K562 (cell line): ENCODE measurements at regions not wholly inside any gene's neighbourhood (a gene's known extent, or its start where the extent isn't known, plus 50 kb on each side); places are given as distances from the start of the nearest gene placed in this dataset.

ENCODE experiments used
- ATAC-seq: fragments of 200-7000 bp; cut with Tn5 transposase; 3 replicates; pipeline ENCODE4 v1.9.1; 2020; ENCODE audit warnings: moderate library complexity
- BruUV-seq: library from RNA; stranded (reverse); fragments of 400-500 nt; replicated peaks from 2 replicates; lab custom pipeline; 2021; lab: Mats Ljungman, UMichigan
- CTCF ChIA-PET: fragments of 300-600 bp; formaldehyde crosslinking; extraction: SDS; loops from one replicate; lab custom pipeline; 2021; ENCODE audit warnings: low intra/inter-chr PET ratio; lab: Yijun Ruan, JAX
- POLR2A ChIA-PET: fragments of 300-600, 350-650 bp; sonication (Branson Sonifier 250); formaldehyde crosslinking; extraction: SDS; loops from one replicate; lab custom pipeline; 2021; ENCODE audit warnings: antibody characterized with exemption, inconsistent platforms; lab: Yijun Ruan, JAX
- DNase-seq, 4 experiments: peaks; one replicate each; pipeline versions ENCODE4 v3.0.0 to v3.0.0-alpha.2; 2011 to 2018; ENCODE audit warnings: low spot score in 3 of 4, mixed read lengths in 3 of 4; ENCODE audit errors: extremely low read depth in 1 of 4
- FAIRE-seq: peaks from 2 replicates; lab custom pipeline; 2011; peaks lifted over from hg19 to GRCh38; lab: Jason Lieb, UNC
- H2AFZ ChIP-seq: 2 replicates; pipeline ENCODE4 v1.6.0; 2011; ENCODE audit warnings: low read depth, low read length, control low read depth, inconsistent platforms
- H3K27ac ChIP-seq: fragments of 200-600 bp; 3 replicates; pipeline ENCODE4 v1.8.0; 2011; ENCODE audit warnings: low read depth, mild to moderate bottlenecking, control low read depth, inconsistent platforms, low read length, moderate library complexity, mixed read lengths; ENCODE audit errors: extremely low read depth
- H3K27me3 ChIP-seq, 2 experiments: fragments of 300-600 bp in 1 of 2; 2 replicates in 1 of 2; 3 replicates in 1 of 2; pipeline versions ENCODE4 v1.6.0 to v1.8.0; 2011; ENCODE audit warnings: inconsistent platforms in 2 of 2, low read length in 2 of 2, mild to moderate bottlenecking in 1 of 2, mixed read lengths in 1 of 2, moderate library complexity in 1 of 2; ENCODE audit not compliant: control insufficient read depth in 2 of 2, insufficient read depth in 2 of 2
- H3K36me3 ChIP-seq: fragments of 300-600 bp; 3 replicates; pipeline ENCODE4 v1.8.0; 2011; ENCODE audit warnings: mild to moderate bottlenecking, low read length, inconsistent platforms; ENCODE audit not compliant: control insufficient read depth, insufficient read depth
- H3K4me1 ChIP-seq, 2 experiments: fragments of 200-600 bp in 1 of 2; replicated peaks in 1 of 2; 2 replicates in 1 of 2; 3 replicates in 1 of 2; pipeline versions ENCODE4 v1.5.1 to v1.8.0; 2011; ENCODE audit warnings: inconsistent platforms in 2 of 2, low read length in 2 of 2, mild to moderate bottlenecking in 1 of 2, mixed read lengths in 1 of 2, moderate library complexity in 1 of 2; ENCODE audit not compliant: control insufficient read depth in 2 of 2, insufficient read depth in 2 of 2
- H3K4me2 ChIP-seq: 2 replicates; pipeline ENCODE4 v1.6.1; 2011; ENCODE audit warnings: low read length, control low read depth, inconsistent platforms, mixed read lengths; ENCODE audit not compliant: insufficient read depth
- H3K4me3 ChIP-seq: fragments of 200-600 bp; sonication (generic), shearing (Covaris generic); 2 replicates; pipeline ENCODE4 v1.5.1; 2016; ENCODE audit warnings: control low read depth, inconsistent platforms
- H3K79me2 ChIP-seq: fragments of 200-600 bp; 3 replicates; pipeline ENCODE4 v1.8.0; 2011; ENCODE audit warnings: low read length, inconsistent platforms; ENCODE audit not compliant: control insufficient read depth, insufficient read depth
- H3K9ac ChIP-seq, 2 experiments: 2 replicates each; pipeline versions ENCODE4 v1.6.0 to v1.6.1; 2011; ENCODE audit warnings: low read depth in 2 of 2, low read length in 2 of 2, control low read depth in 1 of 2, inconsistent platforms in 1 of 2, mild to moderate bottlenecking in 1 of 2, mixed read lengths in 1 of 2; ENCODE audit not compliant: insufficient read depth in 1 of 2
- H3K9me1 ChIP-seq: one replicate; pipeline ENCODE4 v1.6.0; 2011; ENCODE audit warnings: inconsistent platforms, mild to moderate bottlenecking, low read length, moderate library complexity; ENCODE audit not compliant: control insufficient read depth, insufficient read depth
- H3K9me3 ChIP-seq: replicated peaks from 2 replicates; pipeline ENCODE4 v1.5.1; 2011; ENCODE audit warnings: low read depth, low read length, inconsistent platforms; ENCODE audit not compliant: control insufficient read depth, insufficient read depth
- H4K20me1 ChIP-seq: replicated peaks from 2 replicates; pipeline ENCODE4 v1.6.1; 2011; ENCODE audit warnings: low read length, inconsistent platforms, mixed read lengths; ENCODE audit not compliant: control insufficient read depth, insufficient read depth
- DACH1 ChIP-seq: fragments of 450-650 bp; IDR thresholded peaks from 2 replicates; pipeline ENCODE4 v1.6.1; 2018; ENCODE audit not compliant: partially characterized antibody
- HNRNPUL1 ChIP-seq: fragments of 200-400 bp; formaldehyde crosslinking; IDR thresholded peaks from 2 replicates; pipeline ENCODE4 v1.6.1; 2017; ENCODE audit warnings: low read length
- ILK ChIP-seq: fragments of 450-650 bp; IDR thresholded peaks from 2 replicates; pipeline ENCODE4 v1.6.1; 2016; ENCODE audit warnings: missing genetic modification characterization, low read depth, mild to moderate bottlenecking, missing compliant biosample characterization, moderate library complexity, borderline replicate concordance
- NCOA4 ChIP-seq: fragments of 450-650 bp; IDR thresholded peaks from 2 replicates; pipeline ENCODE4 v1.6.1; 2018; ENCODE audit warnings: mild to moderate bottlenecking; ENCODE audit not compliant: partially characterized antibody
- NEUROD1 ChIP-seq: fragments of 150-350 bp; IDR thresholded peaks from 2 replicates; pipeline ENCODE4 v1.6.1; 2014; ENCODE audit warnings: borderline replicate concordance, low read length, low read depth; ENCODE audit not compliant: partially characterized antibody
- RAD21 ChIP-seq, 2 experiments: fragments of 250-450 bp in 1 of 2; fragments of 450-650 bp in 1 of 2; sonication (Bioruptor Pico) in 1 of 2; formaldehyde crosslinking in 1 of 2; IDR thresholded peaks in 1 of 2; conservative IDR thresholded peaks in 1 of 2; 2 replicates each; pipeline versions ENCODE4 v1.4.0 to v1.8.0; 2020 to 2022; ENCODE audit warnings: mild to moderate bottlenecking in 2 of 2, moderate library complexity in 1 of 2
- RBM39 ChIP-seq: fragments of 200-400 bp; formaldehyde crosslinking; optimal IDR thresholded peaks from 2 replicates; pipeline ENCODE3; 2018; ENCODE audit warnings: low read depth, low read length
- SETDB1 ChIP-seq: IDR thresholded peaks from one replicate; pipeline ENCODE4 v1.6.1; 2012; ENCODE audit warnings: low read length, control low read depth, inconsistent platforms
- SIX5 ChIP-seq, 2 experiments: IDR thresholded peaks; 2 replicates each; pipeline ENCODE4 v1.6.1; 2011; ENCODE audit warnings: low read length in 2 of 2, borderline replicate concordance in 1 of 2, low read depth in 1 of 2, mild to moderate bottlenecking in 1 of 2, moderate library complexity in 1 of 2; ENCODE audit not compliant: insufficient read depth in 1 of 2
- WHSC1 ChIP-seq: IDR thresholded peaks from one replicate; pipeline ENCODE4 v1.6.1; 2012; ENCODE audit warnings: low read length, control low read depth, inconsistent platforms
- ZBTB17 ChIP-seq: fragments of 450-650 bp; formaldehyde crosslinking; IDR thresholded peaks from 2 replicates; pipeline ENCODE4 v1.4.0; 2020; ENCODE audit warnings: mild to moderate bottlenecking
- ZFP91 ChIP-seq: sonication (generic); formaldehyde crosslinking; IDR thresholded peaks from 2 replicates; pipeline ENCODE4 v1.8.0; 2022; ENCODE audit warnings: mild to moderate bottlenecking, missing genetic modification reagents
- ZFPM2 ChIP-seq: fragments of 250-450 bp; sonication (Bioruptor Pico); IDR thresholded peaks from 2 replicates; pipeline ENCODE4 v1.5.1; 2022; ENCODE audit warnings: mild to moderate bottlenecking
- ZKSCAN8 ChIP-seq: fragments of 200-800 bp; sonication (Bioruptor generic); IDR thresholded peaks from 2 replicates; pipeline ENCODE4 v1.6.1; 2016; ENCODE audit warnings: missing genetic modification characterization, missing compliant biosample characterization
- ZNF140 ChIP-seq: fragments of 250-450 bp; sonication (Bioruptor Pico); IDR thresholded peaks from 2 replicates; pipeline ENCODE4 v1.8.0; 2021; ENCODE audit warnings: moderate library complexity, mild to moderate bottlenecking, inconsistent platforms
- WGBS: fragments of 100-300 bp; shearing (Covaris generic); methylation state at CpG from one replicate; pipeline ENCODE4 v1.1.6; 2016; ENCODE audit warnings: low coverage, mixed read lengths; ENCODE audit not compliant: insufficient coverage; ENCODE audit errors: missing lambda C conversion rate; 5-methylcytosine and 5-hydroxymethylcytosine counted together
- in situ Hi-C: fragments of 300-500 bp; cut with MboI; formaldehyde crosslinking; loops from 4 replicates; pipeline ENCODE4 v1.15.0; 2018; ENCODE audit warnings: inconsistent platforms, mixed read lengths
- intact Hi-C: fragments of 100-400 bp; cut with micrococcal nuclease; formaldehyde crosslinking; loops from 2 replicates; pipeline ENCODE4 v1.14.2; 2022
- TF ChIP-seq, protein P1 (sequence below), 2 experiments: fragments of 450-650 bp; IDR thresholded peaks; 2 replicates each; pipeline ENCODE4 v1.6.1; 2016
- TF ChIP-seq, protein P2 (sequence below): fragments of 200-800 bp; sonication (Bioruptor generic); IDR thresholded peaks from 2 replicates; pipeline ENCODE4 v1.6.1; 2017; ENCODE audit warnings: missing genetic modification characterization, missing compliant biosample characterization

- no peak for TF ChIP-seq SIX5 (IDR thresholded peaks at IDR 0.05; ENCODE audit: borderline replicate concordance in 1 of 2, insufficient read depth in 1 of 2, low read depth in 1 of 2, low read length in 2 of 2)
- no peak for TF ChIP-seq DACH1
- TF ChIP-seq, protein P1, sequence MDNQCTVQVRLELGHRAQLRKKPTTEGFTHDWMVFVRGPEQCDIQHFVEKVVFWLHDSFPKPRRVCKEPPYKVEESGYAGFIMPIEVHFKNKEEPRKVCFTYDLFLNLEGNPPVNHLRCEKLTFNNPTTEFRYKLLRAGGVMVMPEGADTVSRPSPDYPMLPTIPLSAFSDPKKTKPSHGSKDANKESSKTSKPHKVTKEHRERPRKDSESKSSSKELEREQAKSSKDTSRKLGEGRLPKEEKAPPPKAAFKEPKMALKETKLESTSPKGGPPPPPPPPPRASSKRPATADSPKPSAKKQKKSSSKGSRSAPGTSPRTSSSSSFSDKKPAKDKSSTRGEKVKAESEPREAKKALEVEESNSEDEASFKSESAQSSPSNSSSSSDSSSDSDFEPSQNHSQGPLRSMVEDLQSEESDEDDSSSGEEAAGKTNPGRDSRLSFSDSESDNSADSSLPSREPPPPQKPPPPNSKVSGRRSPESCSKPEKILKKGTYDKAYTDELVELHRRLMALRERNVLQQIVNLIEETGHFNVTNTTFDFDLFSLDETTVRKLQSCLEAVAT (IDR thresholded peaks at IDR 0.05): no peak
- peak; percentile 59 to 71 for TF ChIP-seq RAD21 (CRISPR knock-in tag; conservative IDR thresholded peaks at IDR 0.05 in 1 of 2, IDR thresholded peaks at IDR 0.05 in 1 of 2)
- TF ChIP-seq RBM39: no peak
Observed at GRCh38 chr3:65170390-65171042, 482.7 kb upstream of the ADAMTS9 start (continued).

GRCh38 chr3:65169961-65170360, 482.2 kb upstream of the ADAMTS9 start:
- Histone ChIP-seq H3K4me2 (no peak overlapping the region), H3K27me3 (no peaks in the 10 kb centered on the region), H4K20me1 (no peaks in the 10 kb centered on the region), H3K9me1 (no peaks in the 10 kb centered on the region), H3K27ac (no peak overlapping the region), H3K9ac (no peak overlapping the region), H3K4me1 (no peaks in the 10 kb centered on the region), H3K79me2 (no peaks in the 10 kb centered on the region), H3K36me3 (no peaks in the 10 kb centered on the region), H3K9me3 (no peaks in the 10 kb centered on the region), H3K4me3 (no peak overlapping the region), H2AFZ (no peak overlapping the region)
- ChIA-PET CTCF (interaction anchor here (1.8 kb wide), 1 partner anchor 452 kb away, joined by 6 read pairs; no protein-coding TSS in a partner anchor), POLR2A (no interaction called here)
- intact Hi-C loops: loop anchor here (5.0 to 10.0 kb wide), 2 partner anchors 455 to 638 kb away; no protein-coding TSS in a partner anchor
- no TSS peak for BruUV-seq
- WGBS: 0% methylated on average over 2 of the region's 3 CpGs
- in situ Hi-C loops: loop anchor here (25.0 kb wide), 1 partner anchor 633 kb away; no protein-coding TSS in a partner anchor
- no peak for FAIRE-seq
- ATAC-seq: no peak
- DNase-seq: no peak
- TF ChIP-seq ZFPM2 (CRISPR knock-in tag): no peak
- TF ChIP-seq, protein P2, sequence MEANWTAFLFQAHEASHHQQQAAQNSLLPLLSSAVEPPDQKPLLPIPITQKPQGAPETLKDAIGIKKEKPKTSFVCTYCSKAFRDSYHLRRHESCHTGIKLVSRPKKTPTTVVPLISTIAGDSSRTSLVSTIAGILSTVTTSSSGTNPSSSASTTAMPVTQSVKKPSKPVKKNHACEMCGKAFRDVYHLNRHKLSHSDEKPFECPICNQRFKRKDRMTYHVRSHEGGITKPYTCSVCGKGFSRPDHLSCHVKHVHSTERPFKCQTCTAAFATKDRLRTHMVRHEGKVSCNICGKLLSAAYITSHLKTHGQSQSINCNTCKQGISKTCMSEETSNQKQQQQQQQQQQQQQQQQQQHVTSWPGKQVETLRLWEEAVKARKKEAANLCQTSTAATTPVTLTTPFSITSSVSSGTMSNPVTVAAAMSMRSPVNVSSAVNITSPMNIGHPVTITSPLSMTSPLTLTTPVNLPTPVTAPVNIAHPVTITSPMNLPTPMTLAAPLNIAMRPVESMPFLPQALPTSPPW (CRISPR knock-in tag): no peak
- TF ChIP-seq NEUROD1: no peak
- no peak for TF ChIP-seq ZNF140
- no peak for TF ChIP-seq ZBTB17
- TF ChIP-seq WHSC1: no peak
- TF ChIP-seq NCOA4: no peak
- no peak for TF ChIP-seq HNRNPUL1
- TF ChIP-seq SETDB1: no peak
- TF ChIP-seq ILK (tag): no peak
- no peak for TF ChIP-seq ZFP91 (CRISPR knock-in tag)
- no peak for TF ChIP-seq ZKSCAN8 (CRISPR knock-in tag)
